ENCODE measurements at regions not wholly inside any gene's neighbourhood (a gene's known extent, or its start where the extent isn't known, plus 50 kb on each side); places are given as distances from the start of the nearest gene placed in this dataset.
"Not testable (repeated sequence)": the region's sequence is repeated elsewhere in the genome, so short reads cannot be mapped to it uniquely, and the experiment has no call there.

- DNase-seq (ENCODE audit: low read depth) = no peak
Observed at GRCh38 chr12:92421042-92421441, 275.4 kb upstream of the BTG1 start.

- DNase-seq (ENCODE audit: low read depth) = no peak
Observed at GRCh38 chr12:92419201-92419600, 273.6 kb upstream of the BTG1 start.

- DNase-seq (ENCODE audit: low read depth) = no peak
Observed at GRCh38 chr12:92418381-92418780, 272.7 kb upstream of the BTG1 start.

GRCh38 chr12:92417373-92417772 lies 271.7 kb upstream of the BTG1 start:
- DNase-seq (ENCODE audit: low read depth) = no peak

GRCh38 chr12:92416385-92416812 lies 270.8 kb upstream of the BTG1 start:
- no peak for DNase-seq (ENCODE audit: low read depth)

- no peak for DNase-seq (ENCODE audit: low read depth)
Observed at GRCh38 chr12:92414170-92415070, 268.8 kb upstream of the BTG1 start.

GRCh38 chr12:92413286-92413685 lies 267.6 kb upstream of the BTG1 start:
- no peak for DNase-seq (ENCODE audit: low read depth)

GRCh38 chr12:92412856-92413255 lies 267.2 kb upstream of the BTG1 start:
- DNase-seq (ENCODE audit: low read depth) = no peak

- no peak for DNase-seq (ENCODE audit: low read depth)
Observed at GRCh38 chr12:92411687-92412086, 266.0 kb upstream of the BTG1 start.

GRCh38 chr12:92408072-92408900 lies 262.6 kb upstream of the BTG1 start:
- DNase-seq (ENCODE audit: low read depth) = peak; percentile 48

- DNase-seq (ENCODE audit: low read depth) = not testable (repeated sequence)
Observed at GRCh38 chr12:92406404-92407070, 260.9 kb upstream of the BTG1 start.

- not testable (repeated sequence) for DNase-seq (ENCODE audit: low read depth)
Observed at GRCh38 chr12:92405801-92406251, 260.2 kb upstream of the BTG1 start.

- no peak for DNase-seq (ENCODE audit: low read depth)
Observed at GRCh38 chr12:92404921-92405320, 259.3 kb upstream of the BTG1 start.

GRCh38 chr12:92404259-92404894 lies 258.7 kb upstream of the BTG1 start:
- no peak for DNase-seq (ENCODE audit: low read depth)

GRCh38 chr12:92403210-92404175 lies 257.8 kb upstream of the BTG1 start:
- DNase-seq (ENCODE audit: low read depth) = no peak

- DNase-seq (ENCODE audit: low read depth) = no peak
Observed at GRCh38 chr12:92402415-92402814, 256.8 kb upstream of the BTG1 start.

- no peak for DNase-seq (ENCODE audit: low read depth)
Observed at GRCh38 chr12:92400006-92400405, 254.4 kb upstream of the BTG1 start.

- no peak for DNase-seq (ENCODE audit: low read depth)
Observed at GRCh38 chr12:92398565-92399309, 253.1 kb upstream of the BTG1 start.

GRCh38 chr12:92396647-92397252 lies 251.1 kb upstream of the BTG1 start:
- peak; percentile 56 for DNase-seq (ENCODE audit: low read depth)

All from ELR (cell line).